GM19324 (cell line): ENCODE measurements at regions not wholly inside any gene's neighbourhood (a gene's known extent, or its start where the extent isn't known, plus 50 kb on each side); places are given as distances from the start of the nearest gene placed in this dataset.
"Not testable (repeated sequence)": the region's sequence is repeated elsewhere in the genome, so short reads cannot be mapped to it uniquely, and the experiment has no call there.

ENCODE experiments used
- ATAC-seq: cut with Tn5 transposase; IDR thresholded peaks from one replicate; pipeline ENCODE4 v1.9.1; 2021; ENCODE audit warnings: mild to moderate bottlenecking, moderate library complexity; ENCODE audit not compliant: unreplicated experiment, low FRiP score

DNA sequence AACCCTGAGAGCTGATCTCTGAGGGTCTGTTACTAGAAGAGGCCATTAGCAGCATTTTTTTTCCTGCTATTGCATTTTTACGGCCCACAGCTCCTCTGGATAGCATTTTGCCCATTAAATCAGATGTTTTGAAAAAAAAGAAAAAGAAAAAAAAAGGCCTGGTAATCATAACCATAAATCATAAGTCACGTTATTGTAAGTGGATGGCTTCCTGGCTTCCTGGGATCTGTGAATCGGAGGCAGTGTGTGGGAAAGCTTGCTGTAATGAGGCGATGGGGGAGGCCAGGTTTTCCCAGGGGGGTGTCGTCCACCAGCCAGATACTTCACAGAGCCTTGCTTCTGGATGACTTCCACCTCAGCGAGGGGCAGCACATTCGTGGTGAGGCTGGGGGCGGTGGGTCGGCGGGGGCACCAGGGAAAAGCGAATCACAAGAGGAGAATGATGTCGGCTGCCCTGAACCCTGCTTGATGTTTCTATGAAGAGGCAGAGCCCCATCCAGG is 106.5 kb upstream of the SYT13 start:
- no peak for ATAC-seq

DNA sequence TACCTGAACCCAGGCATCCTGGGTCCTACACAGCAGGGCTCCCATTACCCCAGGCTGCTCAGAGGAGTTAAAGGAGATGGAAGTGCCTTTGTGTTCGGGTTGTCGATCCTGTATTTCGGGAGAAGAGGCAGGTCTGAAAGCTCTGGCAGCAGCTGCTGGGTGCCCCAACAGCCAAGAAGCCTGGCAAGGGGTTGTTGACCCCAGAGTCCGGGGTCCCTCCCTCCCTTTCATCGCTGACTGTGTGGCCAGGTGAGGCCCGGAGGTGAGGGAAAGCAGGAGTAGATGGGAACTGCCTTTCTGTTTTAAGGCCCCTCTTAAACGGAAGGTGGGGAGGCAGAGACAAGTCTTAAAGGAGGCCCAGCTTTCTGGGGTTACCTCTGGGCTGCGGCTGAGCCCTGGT is 106.0 kb upstream of the SYT13 start:
- ATAC-seq = no peak

DNA sequence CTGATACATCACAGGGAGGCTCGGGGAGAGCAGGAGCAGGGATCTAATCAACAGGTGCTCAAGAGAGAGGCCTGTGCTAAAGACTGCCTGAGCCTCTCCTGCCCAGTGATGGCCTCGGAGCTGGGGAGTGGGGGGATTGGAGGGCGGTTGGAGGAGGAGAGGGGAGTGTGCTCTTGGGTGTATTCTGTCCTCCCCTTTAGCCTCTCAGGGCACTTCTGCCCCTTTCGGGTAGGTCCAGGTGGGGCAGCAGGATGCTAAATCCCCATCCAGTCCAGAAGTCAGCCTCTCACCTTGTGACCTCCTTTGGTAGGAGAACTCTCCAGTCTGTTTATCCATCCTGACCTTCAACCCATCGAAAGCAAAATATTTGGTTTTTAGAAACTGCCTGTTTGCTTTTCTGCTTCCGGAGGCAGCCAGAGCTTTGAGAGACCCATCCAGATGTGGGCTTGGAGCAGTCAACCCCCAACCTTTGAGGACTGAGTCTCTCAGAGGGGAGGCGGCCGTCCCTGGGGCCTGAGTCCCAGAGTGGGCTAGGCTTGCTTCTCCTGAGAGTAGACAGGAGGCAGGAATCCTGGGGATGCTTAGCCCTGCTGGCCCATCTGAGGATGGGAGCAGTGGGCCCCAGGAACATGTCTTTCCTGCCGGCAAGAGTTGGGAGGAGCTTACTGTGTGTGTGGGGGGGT is 105.2 kb upstream of the SYT13 start:
- ATAC-seq = no peak

DNA sequence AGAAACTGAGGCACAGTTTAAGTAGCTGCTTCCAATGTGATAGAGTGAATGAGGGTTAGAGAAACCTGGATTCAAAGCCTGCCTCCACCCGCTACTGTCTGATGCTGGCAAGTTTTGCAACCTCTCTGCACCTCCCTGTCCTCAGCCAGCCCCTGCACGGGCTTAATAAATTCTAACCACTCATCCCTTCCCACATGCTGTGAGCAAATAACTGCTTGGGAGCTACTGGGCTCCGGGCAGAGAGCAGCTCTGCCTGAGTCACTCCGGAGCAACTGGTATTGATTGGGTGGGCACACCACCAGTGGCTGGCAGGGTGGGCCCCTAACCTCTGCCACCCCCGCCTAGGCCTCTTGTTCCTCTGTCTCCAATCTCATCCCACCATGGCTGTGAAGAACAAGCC is 104.3 kb upstream of the SYT13 start:
- ATAC-seq = no peak

DNA sequence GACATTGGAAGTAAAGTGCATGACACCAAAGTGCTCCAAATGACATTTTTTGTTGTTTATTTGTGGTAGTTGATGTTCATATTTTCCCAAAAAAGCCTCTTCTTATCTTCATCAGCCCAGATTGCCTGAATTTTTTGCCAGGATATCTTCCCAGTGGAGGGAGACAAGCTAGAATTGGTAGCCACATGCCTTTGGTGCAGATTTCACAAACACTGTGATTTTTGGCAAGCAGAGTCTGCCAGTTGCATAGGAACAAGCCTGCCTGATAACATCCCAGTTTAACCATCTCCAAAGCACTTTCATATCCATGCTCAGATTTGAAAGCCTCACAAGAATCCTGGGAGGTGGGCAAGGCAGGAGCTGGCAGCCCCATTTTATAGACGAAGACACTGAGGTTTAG is 102.3 kb upstream of the SYT13 start:
- ATAC-seq = no peak

DNA sequence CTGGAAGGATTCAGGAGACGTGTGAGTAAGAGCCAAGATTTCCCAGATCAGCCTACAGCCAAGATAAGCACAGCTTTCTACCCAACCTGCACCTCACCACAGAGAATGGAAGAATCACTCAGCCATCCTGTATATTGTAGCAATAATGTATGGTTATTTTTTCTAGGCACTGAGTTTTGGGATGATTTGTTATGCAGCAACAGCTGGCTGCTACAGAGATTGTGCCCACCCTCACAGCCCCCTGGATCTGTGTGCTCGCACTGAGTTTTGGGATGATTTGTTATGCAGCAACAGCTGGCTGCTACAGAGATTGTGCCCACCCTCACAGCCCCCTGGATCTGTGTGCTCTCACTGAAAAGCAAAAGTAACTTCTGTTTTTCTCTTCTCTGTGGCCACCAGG is 101.7 kb upstream of the SYT13 start:
- not testable (repeated sequence) for ATAC-seq

DNA sequence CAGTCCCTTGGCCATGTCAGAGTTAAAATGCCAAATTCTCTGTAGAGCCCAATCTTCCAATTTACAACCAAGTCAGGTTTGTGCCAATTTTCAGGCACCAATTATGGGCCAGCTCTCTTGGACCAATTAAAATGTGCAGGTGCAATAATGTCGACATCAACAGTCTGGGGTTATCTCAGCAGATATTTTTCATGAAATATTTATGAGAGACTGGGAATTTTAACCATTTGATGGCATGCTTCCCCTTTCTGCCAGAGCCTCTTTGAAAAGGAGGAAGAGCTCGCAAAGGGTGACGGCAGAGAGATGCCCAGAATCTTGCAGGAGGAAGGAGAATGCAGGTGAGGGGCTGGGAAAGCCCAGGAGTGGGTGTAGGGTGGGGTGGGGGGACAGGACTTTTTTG is 100.8 kb upstream of the SYT13 start:
- no peak for ATAC-seq

DNA sequence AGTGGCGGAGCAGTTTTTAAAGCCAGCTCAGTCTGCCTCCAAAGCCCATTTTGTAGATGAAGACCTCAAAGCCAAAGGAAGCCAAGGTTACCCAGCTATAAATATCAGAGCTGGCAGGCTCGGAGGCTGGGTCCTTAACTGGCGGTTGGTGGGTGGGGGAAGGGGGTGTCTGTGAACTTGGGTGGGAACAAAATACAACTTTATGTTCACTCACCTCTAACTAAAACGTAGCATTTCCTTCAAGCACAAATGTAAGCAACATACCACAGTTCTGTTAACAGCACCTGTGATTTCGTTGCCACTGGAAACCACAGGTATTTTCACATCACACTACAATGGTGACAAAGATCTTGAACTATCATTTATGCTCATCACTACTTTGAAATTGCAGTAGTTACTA is 99.7 kb upstream of the SYT13 start:
- ATAC-seq = no peak

DNA sequence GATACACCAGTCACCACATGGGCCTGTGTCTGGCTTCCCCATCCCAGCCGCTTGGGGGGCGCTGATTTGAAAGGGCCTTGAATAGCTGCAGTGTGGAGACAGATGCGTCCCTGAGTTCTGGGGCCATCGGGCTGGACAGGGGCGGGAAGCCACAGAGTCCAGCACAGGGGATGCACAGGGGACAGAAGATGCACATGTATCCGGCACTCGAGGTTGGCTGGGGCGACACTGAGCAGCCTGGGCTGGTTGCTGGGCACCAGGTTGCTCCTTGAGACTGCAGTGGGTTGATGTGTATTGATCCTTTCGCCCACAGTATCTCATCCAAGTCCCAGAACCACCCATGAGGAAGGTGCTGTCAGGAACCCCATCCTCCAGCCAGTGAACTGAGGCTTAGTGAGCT is 99.3 kb upstream of the SYT13 start:
- no peak for ATAC-seq

DNA sequence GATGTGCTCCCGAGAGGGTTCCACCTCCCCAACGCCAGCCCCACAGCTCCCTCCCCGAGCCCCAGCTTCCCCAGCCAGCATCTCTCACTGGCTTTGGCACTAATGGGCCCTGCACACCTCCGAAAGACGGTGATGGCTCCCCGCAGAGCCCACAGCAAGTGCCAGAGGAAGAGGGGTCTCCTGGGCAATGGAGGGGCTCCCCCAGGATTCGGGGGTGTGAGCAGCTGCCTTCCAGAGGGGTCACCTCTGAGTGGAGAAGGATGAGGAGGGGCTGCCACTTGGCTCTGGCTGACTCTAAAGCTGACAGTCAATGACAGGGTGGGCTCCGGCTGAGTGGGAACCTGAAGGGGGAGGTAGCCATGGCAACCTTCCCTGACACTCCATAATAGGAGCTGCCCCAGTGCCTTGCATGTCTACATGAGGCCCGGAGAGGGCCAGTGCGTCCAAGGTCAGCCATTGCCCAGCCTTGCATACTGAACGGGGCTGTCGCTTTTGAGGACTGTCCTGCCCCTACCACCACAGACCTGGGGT is 98.6 kb upstream of the SYT13 start:
- no peak for ATAC-seq

DNA sequence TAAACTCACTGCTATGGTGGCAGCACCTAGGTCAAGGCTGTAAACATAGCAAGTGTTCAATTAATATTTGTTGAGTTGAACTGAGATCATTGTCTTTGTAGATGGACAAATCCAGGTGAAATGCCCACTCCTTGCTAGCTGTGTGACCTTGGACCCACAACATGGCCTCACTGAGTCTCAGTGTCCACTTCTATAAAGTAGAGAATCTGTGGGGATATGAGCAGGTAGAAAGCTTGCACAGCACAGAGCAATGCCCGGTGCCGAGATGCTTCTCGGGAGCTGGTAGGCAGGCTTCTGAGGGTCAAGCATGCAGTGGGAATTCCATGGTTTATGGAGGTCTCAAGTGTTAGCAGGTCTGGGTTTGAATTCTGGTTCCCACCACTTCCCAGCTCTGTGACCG is 97.9 kb upstream of the SYT13 start:
- no peak for ATAC-seq

DNA sequence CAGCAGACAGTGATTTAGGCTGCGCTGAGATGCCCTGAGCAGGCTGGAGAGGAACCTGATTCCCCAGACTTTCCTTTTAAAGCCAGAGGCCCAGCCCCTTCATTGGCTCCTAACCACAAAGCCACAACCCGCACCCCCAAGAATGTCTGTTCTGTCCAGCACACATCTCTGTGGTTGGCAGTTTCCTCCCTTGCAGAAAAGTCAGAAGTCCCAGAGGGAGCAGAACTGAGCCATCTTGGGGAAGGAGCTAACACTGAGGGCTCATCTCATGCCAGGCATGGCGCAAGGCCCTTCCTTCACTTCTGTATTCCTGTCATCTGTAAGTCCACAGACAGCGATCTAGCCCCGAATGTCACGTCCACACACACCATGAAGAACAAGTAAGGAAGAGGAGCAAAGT is 97.1 kb upstream of the SYT13 start:
- no peak for ATAC-seq

DNA sequence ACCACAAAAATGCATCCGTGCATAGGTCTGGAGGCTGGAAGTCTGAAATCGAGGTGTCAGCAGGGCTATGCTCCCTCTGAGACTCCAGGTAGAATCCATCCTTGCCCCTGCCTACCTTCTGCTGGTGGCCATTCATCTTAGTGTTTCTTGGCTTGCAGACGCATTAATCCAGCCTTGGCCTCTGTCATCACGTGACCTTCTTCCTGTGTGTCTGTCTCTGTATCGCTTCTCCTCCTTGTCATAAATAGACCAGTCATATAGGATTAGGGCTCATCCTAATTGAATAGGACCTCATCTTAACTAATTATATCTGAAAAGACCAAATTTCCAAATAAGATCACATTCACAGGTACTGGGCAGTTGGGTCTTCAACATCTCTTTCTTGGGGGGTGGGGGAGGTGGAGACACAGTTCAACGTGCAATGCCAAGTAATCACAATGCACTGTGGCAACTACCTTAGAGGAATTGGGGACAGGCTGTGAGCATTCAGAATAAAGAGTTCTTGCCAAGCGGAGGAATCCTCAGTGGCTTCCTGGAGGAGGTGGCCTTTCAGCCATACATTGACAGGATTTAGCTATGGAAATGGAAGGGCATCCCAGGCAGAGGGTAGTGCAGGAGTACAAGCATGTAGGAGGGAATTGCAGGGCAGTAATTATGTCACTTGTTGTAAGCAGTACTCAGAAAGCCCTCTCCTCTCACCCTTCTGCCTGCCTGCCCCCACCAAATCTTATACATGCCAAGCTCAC is 96.2 kb upstream of the SYT13 start:
- ATAC-seq = no peak

DNA sequence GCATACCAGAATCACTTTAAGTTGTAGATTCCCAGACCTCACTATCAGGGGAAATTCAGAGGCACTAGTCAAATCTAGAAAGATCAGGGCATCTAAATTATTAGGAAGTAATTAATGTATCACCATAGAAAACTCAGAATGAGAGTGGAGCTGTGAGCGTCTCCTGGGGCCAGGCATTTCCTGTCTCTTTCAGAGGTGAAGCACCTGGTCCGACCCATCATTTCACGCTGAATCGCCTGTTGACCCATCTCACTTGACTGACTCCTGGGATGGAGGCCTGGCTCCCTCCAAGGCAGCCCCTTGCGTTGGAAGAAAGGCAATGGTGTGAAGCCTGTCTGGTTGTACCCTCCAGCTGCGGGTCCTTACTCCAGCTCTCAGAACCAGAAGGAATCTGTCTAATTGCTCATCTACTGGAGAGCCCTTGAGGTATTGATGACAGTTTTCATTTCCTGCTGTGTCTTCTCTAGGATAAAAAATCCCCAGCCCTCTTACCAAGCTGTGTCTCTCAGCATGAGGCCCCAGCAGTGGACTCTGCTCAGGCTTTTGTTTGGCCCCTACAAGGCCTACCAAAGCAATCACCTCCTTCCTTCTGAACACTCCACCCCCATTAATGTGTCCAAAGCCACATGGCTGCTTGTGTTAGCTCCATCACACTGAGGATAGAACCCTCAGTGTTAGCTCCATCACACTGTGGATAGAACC is 93.2 kb upstream of the SYT13 start:
- no peak for ATAC-seq

DNA sequence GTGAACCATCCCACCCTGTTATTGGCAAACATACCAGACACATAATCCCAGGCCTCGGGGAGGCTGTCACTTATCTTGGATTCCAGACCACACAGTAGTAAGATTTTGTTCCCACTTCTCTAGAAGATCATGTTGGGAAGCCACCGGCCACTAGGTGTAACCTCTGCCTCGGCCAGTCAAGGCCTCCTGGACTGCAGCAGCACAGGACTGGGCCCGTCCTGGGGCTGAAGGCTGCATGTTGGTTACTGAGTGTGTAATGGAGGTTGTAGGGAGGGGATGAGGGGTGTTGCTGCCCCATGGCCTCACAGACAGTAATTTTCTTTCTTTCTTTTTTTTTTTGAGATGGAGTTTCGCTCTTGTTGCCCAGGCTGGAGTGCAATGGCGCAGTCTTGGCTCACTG is 92.4 kb upstream of the SYT13 start:
- ATAC-seq = no peak

DNA sequence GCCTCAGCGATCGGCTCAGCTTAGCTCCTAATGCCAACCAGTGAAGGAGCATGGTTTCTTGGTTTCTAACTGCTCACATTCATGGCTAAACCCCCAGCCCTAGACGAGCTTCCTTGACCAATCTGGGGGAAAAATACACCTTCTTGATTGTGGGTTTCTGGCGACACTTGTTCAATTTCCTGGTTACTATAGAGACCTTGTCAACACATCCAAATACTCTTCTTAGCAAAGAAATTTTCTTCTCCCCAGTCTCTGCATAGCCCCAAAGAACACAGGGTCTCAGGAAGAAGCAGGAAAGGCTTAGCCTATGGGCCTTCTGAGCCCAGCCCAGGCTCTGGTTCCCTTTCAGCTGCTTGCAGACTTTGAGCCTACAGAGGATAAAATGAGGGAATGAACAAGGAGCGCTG is 88.5 kb upstream of the SYT13 start:
- ATAC-seq = no peak

DNA sequence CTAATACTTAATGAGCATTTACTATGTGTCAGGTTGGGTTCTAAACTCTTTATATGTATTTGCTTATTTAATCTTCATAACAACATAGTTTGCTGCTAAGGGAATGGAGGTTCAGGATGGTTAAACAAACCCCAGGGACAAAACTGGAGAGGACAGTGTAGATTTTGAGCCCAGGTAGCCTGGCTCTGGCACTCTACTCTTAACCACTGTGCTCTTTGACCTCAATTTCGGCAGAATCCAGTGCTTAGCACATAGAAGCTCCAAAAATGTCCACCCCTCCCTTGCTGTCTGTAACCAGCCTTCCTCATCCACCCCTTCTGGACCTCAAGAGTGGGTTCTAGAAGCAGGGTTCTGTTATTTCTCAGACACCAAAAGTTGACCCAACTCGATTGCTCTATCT is 88.0 kb upstream of the SYT13 start:
- no peak for ATAC-seq

DNA sequence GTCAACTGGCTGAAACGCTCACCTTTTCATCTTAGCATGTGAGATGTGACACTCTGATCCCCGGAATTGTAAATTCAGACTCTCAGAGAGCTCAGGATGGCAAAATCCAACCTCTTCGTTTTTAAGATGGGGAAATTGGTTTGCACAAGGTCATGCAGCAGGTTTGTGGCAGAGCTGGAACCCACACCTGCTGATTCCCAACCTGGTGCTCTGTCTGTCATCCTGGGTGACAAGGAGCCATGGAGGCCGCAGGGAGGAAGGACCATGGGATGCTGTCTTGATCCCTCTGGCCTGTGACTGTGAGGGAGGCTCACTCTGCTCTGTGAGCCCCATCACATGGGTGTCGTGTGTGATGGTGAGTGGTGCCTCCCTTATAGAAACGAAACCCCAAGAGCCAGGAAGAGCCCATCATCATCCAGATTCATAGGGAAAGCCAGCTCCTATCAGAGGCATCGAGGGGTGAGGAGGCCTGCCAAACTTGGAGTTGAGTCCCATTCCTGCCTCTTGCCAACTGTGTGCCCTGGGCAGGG is 87.4 kb upstream of the SYT13 start:
- ATAC-seq = no peak

DNA sequence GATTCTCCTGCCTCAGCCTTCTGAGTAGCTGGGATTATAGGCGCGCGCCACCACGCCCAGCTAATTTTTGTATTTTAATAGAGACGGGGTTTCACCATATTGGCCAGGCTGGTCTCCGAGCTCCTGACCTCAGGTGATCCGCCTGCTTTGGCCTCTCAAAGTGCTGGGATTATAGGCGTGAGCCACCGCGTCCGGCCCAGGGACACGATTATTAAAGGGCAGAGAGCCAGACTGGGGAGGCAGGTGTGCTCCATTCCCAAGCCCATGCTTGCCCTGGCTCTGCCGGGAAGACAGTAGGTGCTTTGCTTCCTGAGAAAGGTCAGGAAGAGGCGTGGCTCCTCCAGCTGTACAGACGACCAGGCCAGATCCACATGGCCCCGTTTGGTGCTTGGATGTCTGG is 86.3 kb upstream of the SYT13 start:
- ATAC-seq = not testable (repeated sequence)

DNA sequence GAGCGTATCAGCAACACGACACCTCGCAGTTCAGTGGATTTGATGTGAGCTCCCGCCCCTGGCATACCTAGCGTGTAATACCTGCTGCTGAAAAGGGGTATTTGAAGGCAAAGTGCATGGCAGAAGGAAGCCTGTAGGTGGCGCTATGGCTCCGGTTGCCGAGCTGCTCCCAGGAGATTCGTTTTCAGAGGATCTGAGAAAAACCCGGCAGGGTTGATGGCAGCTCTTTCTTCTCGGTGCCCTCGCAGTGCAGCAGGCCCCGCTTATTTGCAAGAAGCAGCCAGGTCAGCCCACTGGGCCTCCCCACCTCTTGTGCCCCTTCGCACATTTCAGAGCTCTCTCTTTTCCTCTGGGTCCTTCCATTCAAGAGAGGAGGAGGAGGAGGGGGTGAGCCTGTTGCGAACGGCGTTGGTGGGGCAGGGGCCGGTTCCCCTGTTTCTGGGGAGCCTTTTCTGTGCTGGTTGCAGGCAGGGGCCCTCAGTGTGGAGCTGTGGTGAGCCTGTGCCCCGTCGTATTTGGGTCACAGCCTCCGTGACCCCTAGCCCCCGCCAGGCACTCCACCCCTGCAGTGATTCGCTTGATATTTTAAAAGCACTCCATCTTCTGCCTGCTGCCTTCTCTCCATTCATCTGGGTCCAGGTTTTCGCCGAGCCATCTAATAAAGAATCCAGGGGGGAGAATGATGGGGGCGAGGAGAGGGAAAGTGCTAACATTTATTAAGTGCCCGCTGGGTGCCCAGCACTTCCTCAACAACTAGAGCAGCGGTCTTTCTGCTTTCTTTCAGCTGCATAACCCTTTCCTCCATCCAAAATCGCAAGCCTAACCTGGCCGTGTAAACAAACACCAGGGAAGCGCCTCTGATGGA is 85.3 kb upstream of the SYT13 start:
- ATAC-seq = no peak
